Neuronal stem cell (in vitro differentiated cells): ENCODE measurements at regions not wholly inside any gene's neighbourhood (a gene's known extent, or its start where the extent isn't known, plus 50 kb on each side); places are given as distances from the start of the nearest gene placed in this dataset.

Experiments used
- DNase-seq: peaks from one replicate; pipeline ENCODE4 v3.0.0-alpha.2; 2013; ENCODE audit warnings: low spot score
- H2AFZ ChIP-seq: one replicate; pipeline ENCODE4 v1.6.1; 2013; ENCODE audit warnings: mild to moderate bottlenecking, low read length, inconsistent platforms
- H2AK5ac ChIP-seq: 2 replicates; pipeline ENCODE4 v1.6.1; 2013; ENCODE audit warnings: low read depth, mild to moderate bottlenecking, inconsistent platforms, low read length, moderate library complexity, mixed read lengths
- H2BK120ac ChIP-seq: 2 replicates; pipeline ENCODE4 v1.6.1; 2013; ENCODE audit warnings: low read depth, mild to moderate bottlenecking, inconsistent platforms, low read length, moderate library complexity, mixed read lengths
- H2BK12ac ChIP-seq: one replicate; pipeline ENCODE4 v1.6.1; 2013; ENCODE audit warnings: low read length, inconsistent platforms
- H2BK15ac ChIP-seq: 2 replicates; pipeline ENCODE4 v1.6.1; 2013; ENCODE audit warnings: mild to moderate bottlenecking, low read length, inconsistent platforms, mixed read lengths
- H2BK5ac ChIP-seq: one replicate; pipeline ENCODE4 v1.6.1; 2013; ENCODE audit warnings: inconsistent platforms, mild to moderate bottlenecking, low read length, moderate library complexity
- H3K14ac ChIP-seq: one replicate; pipeline ENCODE4 v1.6.1; 2013; ENCODE audit warnings: low read length, inconsistent platforms
- H3K18ac ChIP-seq: 2 replicates; pipeline ENCODE4 v1.6.1; 2013; ENCODE audit warnings: low read length, inconsistent platforms
- H3K23ac ChIP-seq: 2 replicates; pipeline ENCODE4 v1.6.1; 2013; ENCODE audit warnings: low read depth, mild to moderate bottlenecking, mixed read lengths, low read length, inconsistent platforms; ENCODE audit not compliant: poor library complexity
- H3K27ac ChIP-seq: replicated peaks from 3 replicates; pipeline ENCODE4 v1.5.1; 2013; ENCODE audit warnings: low read length, inconsistent platforms
- H3K27me3 ChIP-seq, 3 experiments: 2 replicates each; pipeline ENCODE4 v1.6.1; 2013; ENCODE audit warnings: low read length in 3 of 3, mild to moderate bottlenecking in 2 of 3, inconsistent platforms in 1 of 3, low read depth in 1 of 3, mixed read lengths in 1 of 3, moderate library complexity in 1 of 3; ENCODE audit not compliant: control insufficient read depth in 3 of 3, insufficient read depth in 3 of 3
- H3K36me3 ChIP-seq, 2 donors: replicated peaks in 1 of 2; 2 replicates each; pipeline ENCODE4 v1.6.1; 2013; ENCODE audit warnings: low read length in 2 of 2; ENCODE audit not compliant: control insufficient read depth in 2 of 2, insufficient read depth in 2 of 2
- H3K4ac ChIP-seq: 2 replicates; pipeline ENCODE4 v1.6.1; 2013; ENCODE audit warnings: inconsistent platforms, mild to moderate bottlenecking, low read length, moderate library complexity
- H3K4me1 ChIP-seq, 2 donors: 1 replicate in 1 of 2; 2 replicates in 1 of 2; pipeline ENCODE4 v1.6.1; 2013; ENCODE audit warnings: low read length in 2 of 2, low read depth in 1 of 2; ENCODE audit not compliant: control insufficient read depth in 2 of 2, insufficient read depth in 1 of 2
- H3K4me2 ChIP-seq: one replicate; pipeline ENCODE4 v1.6.1; 2013; ENCODE audit warnings: mild to moderate bottlenecking, low read length, inconsistent platforms; ENCODE audit not compliant: insufficient read depth, poor library complexity, severe bottlenecking
- H3K4me3 ChIP-seq, 2 donors: 2 replicates each; pipeline ENCODE4 v1.5.1; 2013; ENCODE audit warnings: low read length in 2 of 2, mild to moderate bottlenecking in 2 of 2, inconsistent platforms in 1 of 2, moderate library complexity in 1 of 2
- H3K79me1 ChIP-seq: one replicate; pipeline ENCODE4 v1.6.1; 2013; ENCODE audit warnings: low read depth, mild to moderate bottlenecking, inconsistent platforms, low read length, moderate library complexity
- H3K9ac ChIP-seq: one replicate; pipeline ENCODE4 v1.6.1; 2013; ENCODE audit warnings: mild to moderate bottlenecking, low read depth, low read length, inconsistent platforms; ENCODE audit not compliant: poor library complexity
- H3K9me3 ChIP-seq, 2 donors: replicated peaks in 1 of 2; 2 replicates each; pipeline versions ENCODE3 to v1.6.1; 2013; ENCODE audit warnings: low read length in 2 of 2, mild to moderate bottlenecking in 2 of 2, inconsistent platforms in 1 of 2, low read depth in 1 of 2, mixed read lengths in 1 of 2, moderate library complexity in 1 of 2; ENCODE audit not compliant: control insufficient read depth in 2 of 2, insufficient read depth in 1 of 2
- H4K8ac ChIP-seq: one replicate; pipeline ENCODE4 v1.6.1; 2013; ENCODE audit warnings: low read depth, mild to moderate bottlenecking, inconsistent platforms, low read length, moderate library complexity
- H4K91ac ChIP-seq: one replicate; pipeline ENCODE4 v1.6.1; 2013; ENCODE audit warnings: low read length, low read depth, mild to moderate bottlenecking, inconsistent platforms; ENCODE audit not compliant: poor library complexity
- WGBS, 2 donors: extraction: QIAGEN DNeasy Blood & Tissue Kit; methylation state at CpG; one replicate each; pipeline ENCODE4 v1.1.7; 2013; ENCODE audit warnings: missing lambda C conversion rate in 2 of 2, mixed read lengths in 1 of 2; ENCODE audit not compliant: insufficient read length in 2 of 2, insufficient replicate concordance in 1 of 2; ENCODE audit errors: extremely low coverage in 2 of 2; 5-methylcytosine and 5-hydroxymethylcytosine counted together

DNA sequence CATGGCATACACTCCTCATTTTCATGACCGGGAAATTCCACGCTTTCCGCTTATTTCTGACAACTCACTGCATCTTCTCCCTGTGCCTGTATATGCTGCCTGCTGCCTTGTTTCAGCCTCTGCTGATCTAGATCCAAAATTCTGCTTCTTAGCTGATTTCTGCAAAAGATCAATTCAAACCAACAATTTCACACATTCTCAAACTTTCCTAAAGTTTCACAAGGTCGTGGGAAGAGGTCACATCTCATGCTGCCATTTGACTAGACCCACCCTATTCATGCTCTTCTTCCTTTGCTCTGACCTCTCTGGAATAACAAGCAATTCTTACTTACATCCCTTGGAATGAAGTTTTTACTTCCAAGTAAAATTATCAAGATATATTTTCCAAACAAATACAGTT lies 84.5 kb downstream of the TMEM167A start:
- H3K9me3 ChIP-seq: peaks cover 0 to 3% of the 10 kb centered on the region in 2 donors
- H3K14ac ChIP-seq: no peak overlapping the region
- no peak overlapping the region for H2BK5ac ChIP-seq
- no peak overlapping the region for H3K4ac ChIP-seq
- no peaks in the 10 kb centered on the region for H3K79me1 ChIP-seq
- H4K91ac ChIP-seq: no peak overlapping the region
- H3K18ac ChIP-seq: no peak overlapping the region
- H2BK15ac ChIP-seq: no peak overlapping the region
- no peak overlapping the region for H4K8ac ChIP-seq
- no peaks in the 10 kb centered on the region for H3K36me3 ChIP-seq
- H2AFZ ChIP-seq: no peak overlapping the region
- no peak for DNase-seq
- H3K27ac ChIP-seq: no peak overlapping the region
- H2AK5ac ChIP-seq: no peak overlapping the region
- no peaks in the 10 kb centered on the region for H3K27me3 ChIP-seq
- WGBS, 2 donors: no CpG with 5 or more reads among the region's 4 CpGs
- no peak overlapping the region for H2BK120ac ChIP-seq
- no peak overlapping the region for H3K4me3 ChIP-seq
- H3K23ac ChIP-seq: no peak overlapping the region
- no peak overlapping the region for H3K4me2 ChIP-seq
- no peak overlapping the region for H3K9ac ChIP-seq
- H2BK12ac ChIP-seq: no peak overlapping the region
- H3K4me1 ChIP-seq: peaks cover 0 to 2% of the 10 kb centered on the region in 2 donors

DNA sequence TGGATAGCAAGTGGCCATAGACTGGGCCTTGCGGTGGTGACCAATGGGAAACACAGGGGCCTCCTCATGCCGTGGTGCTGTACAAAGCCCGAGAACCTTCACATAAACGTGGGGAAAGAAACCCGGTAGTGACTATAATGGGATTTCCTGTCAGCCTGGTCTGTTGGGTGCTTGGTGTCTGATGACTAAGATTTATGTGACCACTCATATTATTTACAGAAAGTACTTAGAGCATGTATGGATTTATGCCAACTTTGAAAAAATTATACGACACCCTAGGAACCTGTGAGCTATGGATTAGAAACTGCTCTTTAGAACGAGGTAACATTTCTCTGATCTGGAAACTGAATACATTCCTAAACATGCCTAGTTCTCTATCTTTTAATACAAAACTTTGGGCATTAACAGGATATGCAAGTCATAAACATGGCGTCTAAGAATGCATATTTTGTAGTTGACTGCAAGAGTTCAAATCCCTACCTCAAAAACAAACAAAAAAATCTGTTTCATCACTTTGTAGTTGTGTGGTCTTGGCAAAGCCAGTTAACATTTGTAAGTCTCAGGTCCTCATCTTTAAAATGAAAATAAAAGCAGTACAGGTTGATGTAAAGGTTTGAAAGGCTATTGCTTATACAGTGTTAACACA lies 85.4 kb downstream of the TMEM167A start:
- no peak for DNase-seq
- H3K27ac ChIP-seq: no peak overlapping the region
- no peaks in the 10 kb centered on the region for H3K9me3 ChIP-seq
- no peak overlapping the region for H3K18ac ChIP-seq
- no peak overlapping the region for H2BK120ac ChIP-seq
- H3K23ac ChIP-seq: no peak overlapping the region
- no peak overlapping the region for H2AFZ ChIP-seq
- no peak overlapping the region for H3K4me2 ChIP-seq
- H3K4me3 ChIP-seq: no peak overlapping the region
- no peak overlapping the region for H2BK12ac ChIP-seq
- H2BK15ac ChIP-seq: no peak overlapping the region
- H4K8ac ChIP-seq: no peak overlapping the region
- H3K36me3 ChIP-seq: no peaks in the 10 kb centered on the region
- no peak overlapping the region for H3K4ac ChIP-seq
- H3K9ac ChIP-seq: no peak overlapping the region
- H3K27me3 ChIP-seq: no peaks in the 10 kb centered on the region
- H2AK5ac ChIP-seq: no peak overlapping the region
- H4K91ac ChIP-seq: no peak overlapping the region
- H3K4me1 ChIP-seq: peaks cover 0 to 2% of the 10 kb centered on the region in 2 donors
- H3K79me1 ChIP-seq: no peaks in the 10 kb centered on the region
- H3K14ac ChIP-seq: no peak overlapping the region
- H2BK5ac ChIP-seq: no peak overlapping the region
- no CpG with 5 or more reads among the region's 8 CpGs for WGBS, 2 donors

DNA sequence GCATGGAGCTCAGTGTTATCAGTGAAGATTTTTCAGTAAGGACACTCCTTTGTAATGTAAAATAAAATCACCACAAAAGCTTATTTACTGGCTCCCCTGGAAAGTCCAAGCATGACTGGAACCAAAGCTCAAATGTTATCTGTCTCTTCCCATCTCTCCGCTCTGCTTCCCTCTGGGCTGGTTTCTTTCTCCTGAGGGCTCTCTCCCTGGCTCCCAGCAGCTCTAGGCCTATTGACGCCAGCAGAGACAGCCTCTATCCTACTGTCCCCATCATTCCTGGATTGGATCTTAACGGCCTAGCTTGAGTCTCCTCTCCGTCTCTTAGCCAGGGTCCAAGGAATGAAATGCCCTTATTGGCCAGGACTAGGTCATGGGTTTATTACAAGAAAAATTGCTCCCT lies 86.1 kb downstream of the TMEM167A start:
- no peaks in the 10 kb centered on the region for H3K9me3 ChIP-seq
- H3K18ac ChIP-seq: peak overlapping the region; percentile 73
- H3K27ac ChIP-seq: no peak overlapping the region
- H3K4me3 ChIP-seq: no peak overlapping the region
- H3K9ac ChIP-seq: no peak overlapping the region
- H3K4me1 ChIP-seq: peaks cover 2% of the 10 kb centered on the region in 2 donors
- H3K4me2 ChIP-seq: no peak overlapping the region
- H2BK5ac ChIP-seq: no peak overlapping the region
- H2BK12ac ChIP-seq: no peak overlapping the region
- H3K27me3 ChIP-seq: no peaks in the 10 kb centered on the region
- H3K23ac ChIP-seq: no peak overlapping the region
- WGBS, 2 donors: no CpG with 5 or more reads among the region's 4 CpGs
- H4K8ac ChIP-seq: peak overlapping the region; percentile 77
- H2BK15ac ChIP-seq: no peak overlapping the region
- H2AFZ ChIP-seq: peak overlapping the region; percentile 78
- DNase-seq: no peak
- H2BK120ac ChIP-seq: no peak overlapping the region
- no peak overlapping the region for H2AK5ac ChIP-seq
- no peak overlapping the region for H3K14ac ChIP-seq
- H3K4ac ChIP-seq: no peak overlapping the region
- no peak overlapping the region for H4K91ac ChIP-seq
- H3K79me1 ChIP-seq: no peaks in the 10 kb centered on the region
- H3K36me3 ChIP-seq: no peaks in the 10 kb centered on the region

DNA sequence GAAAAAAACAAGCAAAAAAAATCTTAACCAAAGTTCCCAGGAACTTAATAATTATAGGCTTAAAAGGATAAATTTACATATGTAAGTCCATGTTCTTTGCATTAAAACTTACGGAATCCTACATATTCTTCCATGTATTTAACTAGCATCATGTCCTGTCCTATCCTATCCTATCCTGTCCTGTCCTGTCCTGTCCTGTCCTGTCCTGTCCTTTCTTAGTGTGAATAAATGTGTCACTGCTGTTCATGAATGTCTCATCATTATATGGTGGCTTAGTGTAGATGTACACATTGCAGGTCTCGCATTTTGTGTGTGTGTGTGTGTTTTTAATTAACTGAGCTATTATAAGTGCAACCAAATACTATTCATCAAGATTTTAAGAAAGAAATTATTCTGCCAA lies 90.0 kb downstream of the TMEM167A start:
- no peak overlapping the region for H2BK12ac ChIP-seq
- H3K4ac ChIP-seq: no peak overlapping the region
- H3K27me3 ChIP-seq: no peaks in the 10 kb centered on the region
- H4K91ac ChIP-seq: no peak overlapping the region
- no peak for DNase-seq
- H2BK120ac ChIP-seq: no peak overlapping the region
- WGBS, 2 donors: no CpG with 5 or more reads among the region's 2 CpGs
- no peak overlapping the region for H3K9ac ChIP-seq
- H2AFZ ChIP-seq: no peak overlapping the region
- no peak overlapping the region for H3K4me3 ChIP-seq
- H2BK15ac ChIP-seq: no peak overlapping the region
- H3K27ac ChIP-seq: no peak overlapping the region
- no peaks in the 10 kb centered on the region for H3K79me1 ChIP-seq
- H3K14ac ChIP-seq: no peak overlapping the region
- no peaks in the 10 kb centered on the region for H3K36me3 ChIP-seq
- H4K8ac ChIP-seq: no peak overlapping the region
- H3K4me1 ChIP-seq: peaks cover 0 to 9% of the 10 kb centered on the region in 2 donors
- no peaks in the 10 kb centered on the region for H3K9me3 ChIP-seq
- H3K4me2 ChIP-seq: no peak overlapping the region
- no peak overlapping the region for H2BK5ac ChIP-seq
- no peak overlapping the region for H3K18ac ChIP-seq
- no peak overlapping the region for H2AK5ac ChIP-seq
- H3K23ac ChIP-seq: no peak overlapping the region
